ENCODE measurements at regions not wholly inside any gene's neighbourhood (a gene's known extent, or its start where the extent isn't known, plus 50 kb on each side); places are given as distances from the start of the nearest gene placed in this dataset.

DNA sequence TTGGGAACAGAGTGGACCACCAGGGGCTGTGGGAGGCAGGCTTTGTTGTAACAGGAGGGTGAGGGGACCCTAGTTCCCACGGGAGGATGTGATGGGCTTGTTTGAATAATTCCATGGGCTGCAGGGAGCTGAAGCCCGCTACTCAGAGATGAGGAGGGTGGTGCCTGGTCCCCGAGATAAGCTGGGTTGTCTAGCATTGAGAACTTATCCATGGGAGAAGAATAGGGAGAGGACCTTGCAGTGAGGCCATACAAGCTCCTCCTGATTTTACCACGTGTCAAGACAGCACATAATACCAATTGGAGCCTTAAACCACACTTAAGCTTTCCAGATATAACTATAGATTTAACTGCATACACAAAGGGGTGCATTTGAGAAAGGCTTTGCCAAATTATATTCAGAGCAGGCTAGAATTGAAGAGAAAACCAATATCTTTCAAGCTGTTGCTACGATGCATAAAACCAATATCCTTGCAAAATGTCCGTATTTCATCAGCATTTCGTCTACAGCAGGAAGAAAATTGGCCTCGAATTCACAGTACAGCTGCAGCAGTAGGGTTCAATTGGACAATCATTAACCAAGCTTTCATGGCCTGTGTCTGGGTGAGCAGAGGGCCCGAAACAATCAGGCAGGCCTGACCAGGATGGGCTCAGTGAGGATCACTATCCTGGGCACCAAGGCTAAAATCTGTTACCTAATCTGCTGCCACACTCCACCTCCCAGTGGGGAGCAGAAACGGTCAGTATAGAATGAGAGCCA lies 500.7 kb downstream of the OCA2 start:
- TF ChIP-seq ARNT (IDR thresholded peaks at IDR 0.05) (no peak), TEAD4 (IDR thresholded peaks at IDR 0.05; ENCODE audit: low read length) (no peak), TEAD4 (CRISPR knock-in tag; IDR thresholded peaks at IDR 0.05; ENCODE audit: borderline replicate concordance) (no peak), NFIC (IDR thresholded peaks at IDR 0.05) (no peak), CTCF (IDR thresholded peaks at IDR 0.05 in 2 of 3, conservative IDR thresholded peaks at IDR 0.05 in 1 of 3; ENCODE audit: insufficient read depth in 2 of 3, low read depth in 1 of 3, low read length in 3 of 3) (no peak), TFAP4 (CRISPR knock-in tag; IDR thresholded peaks at IDR 0.05; ENCODE audit: borderline replicate concordance) (no peak), RCOR1 (IDR thresholded peaks at IDR 0.05; ENCODE audit: borderline replicate concordance in 1 of 2, low read depth in 2 of 2, low read length in 2 of 2) (no peak), PCBP1 (IDR thresholded peaks at IDR 0.05; ENCODE audit: low read depth, low read length, poor library complexity, severe bottlenecking) (no peak)
- TF ChIP-seq, protein P1, sequence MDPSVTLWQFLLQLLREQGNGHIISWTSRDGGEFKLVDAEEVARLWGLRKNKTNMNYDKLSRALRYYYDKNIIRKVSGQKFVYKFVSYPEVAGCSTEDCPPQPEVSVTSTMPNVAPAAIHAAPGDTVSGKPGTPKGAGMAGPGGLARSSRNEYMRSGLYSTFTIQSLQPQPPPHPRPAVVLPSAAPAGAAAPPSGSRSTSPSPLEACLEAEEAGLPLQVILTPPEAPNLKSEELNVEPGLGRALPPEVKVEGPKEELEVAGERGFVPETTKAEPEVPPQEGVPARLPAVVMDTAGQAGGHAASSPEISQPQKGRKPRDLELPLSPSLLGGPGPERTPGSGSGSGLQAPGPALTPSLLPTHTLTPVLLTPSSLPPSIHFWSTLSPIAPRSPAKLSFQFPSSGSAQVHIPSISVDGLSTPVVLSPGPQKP (CRISPR knock-in tag; IDR thresholded peaks at IDR 0.05), result no peak
